Endothelial cell of umbilical vein (primary cell): ENCODE measurements at regions not wholly inside any gene's neighbourhood (a gene's known extent, or its start where the extent isn't known, plus 50 kb on each side); places are given as distances from the start of the nearest gene placed in this dataset.

Source experiments
- BruUV-seq: library from RNA; stranded (reverse); fragments of 400-500 nt; replicated peaks from 2 replicates; lab custom pipeline; 2021; lab: Mats Ljungman, UMichigan
- CTCF ChIA-PET: fragments of 300-600, 350-600 bp; sonication (Branson Sonifier 250); formaldehyde crosslinking; loops from one replicate; lab custom pipeline; 2021; ENCODE audit warnings: antibody characterized with exemption, inconsistent platforms; lab: Charles Lee
- POLR2A ChIA-PET: fragments of 300-600, 350-600 bp; sonication (Branson Sonifier 250); formaldehyde crosslinking; loops from one replicate; lab custom pipeline; 2021; ENCODE audit warnings: antibody characterized with exemption, inconsistent platforms; lab: Charles Lee
- DNase-seq: peaks from one replicate; pipeline ENCODE4 v3.0.0-alpha.2; 2011; ENCODE audit warnings: low read depth, low spot score
- FAIRE-seq: peaks from 2 replicates; lab custom pipeline; 2011; peaks lifted over from hg19 to GRCh38; lab: Jason Lieb, UNC
- H2AFZ ChIP-seq: 2 replicates; pipeline ENCODE4 v1.6.0; 2012; ENCODE audit warnings: low read depth, low read length, control low read depth, inconsistent platforms
- H3K27ac ChIP-seq: 2 replicates; pipeline ENCODE4 v1.5.1; 2011; ENCODE audit warnings: low read depth, mild to moderate bottlenecking, control low read depth, low read length, moderate library complexity; ENCODE audit not compliant: insufficient read depth
- H3K27me3 ChIP-seq, 2 experiments: 2 replicates each; pipeline versions ENCODE4 v1.6.0 to v1.6.1; 2011; ENCODE audit warnings: low read length in 2 of 2, mixed read lengths in 1 of 2; ENCODE audit not compliant: control insufficient read depth in 2 of 2, insufficient read depth in 2 of 2
- H3K36me3 ChIP-seq, 2 experiments: 2 replicates in 1 of 2; 3 replicates in 1 of 2; pipeline ENCODE4 v1.5.1; 2011; ENCODE audit warnings: low read length in 2 of 2, mild to moderate bottlenecking in 1 of 2, moderate library complexity in 1 of 2; ENCODE audit not compliant: control insufficient read depth in 2 of 2, insufficient read depth in 2 of 2; ENCODE audit errors: extremely low read depth in 1 of 2
- H3K4me1 ChIP-seq: 3 replicates; pipeline ENCODE4 v1.5.1; 2011; ENCODE audit warnings: mild to moderate bottlenecking, low read length; ENCODE audit not compliant: control insufficient read depth, insufficient read depth; ENCODE audit errors: extremely low read depth
- H3K4me2 ChIP-seq: 2 replicates; pipeline ENCODE4 v1.6.1; 2011; ENCODE audit warnings: low read length, control low read depth, mixed read lengths; ENCODE audit not compliant: insufficient read depth
- H3K4me3 ChIP-seq, 3 experiments: fragments of 200-600 bp in 1 of 3; sonication (generic), shearing (Covaris generic) in 1 of 3; replicated peaks in 1 of 3; 2 replicates each; pipeline ENCODE4 v1.5.1; 2011 to 2016; ENCODE audit warnings: control low read depth in 3 of 3, low read length in 3 of 3, mild to moderate bottlenecking in 2 of 3, inconsistent platforms in 1 of 3, low read depth in 1 of 3, moderate library complexity in 1 of 3; ENCODE audit not compliant: insufficient read depth in 1 of 3
- H3K79me2 ChIP-seq: 2 replicates; pipeline ENCODE4 v1.6.0; 2012; ENCODE audit warnings: low read length, inconsistent platforms; ENCODE audit not compliant: control insufficient read depth, insufficient read depth
- H3K9ac ChIP-seq: replicated peaks from 2 replicates; pipeline ENCODE3; 2011; ENCODE audit warnings: low read length, control low read depth; ENCODE audit not compliant: insufficient read depth; ENCODE audit errors: extremely low read depth
- H3K9me1 ChIP-seq: replicated peaks from 3 replicates; pipeline ENCODE4 v1.6.0; 2011; ENCODE audit warnings: mild to moderate bottlenecking, low read length; ENCODE audit not compliant: control insufficient read depth, insufficient read depth; ENCODE audit errors: extremely low read depth
- H3K9me3 ChIP-seq: replicated peaks from 2 replicates; pipeline ENCODE4 v1.5.1; 2012; ENCODE audit warnings: low read length, inconsistent platforms; ENCODE audit not compliant: control insufficient read depth, insufficient read depth
- H4K20me1 ChIP-seq: replicated peaks from 2 replicates; pipeline ENCODE3; 2011; ENCODE audit warnings: mild to moderate bottlenecking, low read length; ENCODE audit not compliant: control insufficient read depth, insufficient read depth; ENCODE audit errors: extremely low read depth
- CTCF ChIP-seq, 2 donors: IDR thresholded peaks; 1 replicate in 1 of 2; 2 replicates in 1 of 2; pipeline ENCODE4 v1.5.1; 2011; ENCODE audit warnings: low read length in 2 of 2, mild to moderate bottlenecking in 2 of 2, moderate library complexity in 2 of 2, control low read depth in 1 of 2, inconsistent platforms in 1 of 2, low read depth in 1 of 2; ENCODE audit not compliant: insufficient read depth in 1 of 2; ENCODE audit errors: extremely low read depth in 1 of 2
- EZH2 ChIP-seq: IDR thresholded peaks from 2 replicates; pipeline ENCODE4 v1.6.1; 2012; ENCODE audit warnings: borderline replicate concordance, low read depth, mild to moderate bottlenecking, moderate library complexity, low read length, inconsistent platforms; ENCODE audit not compliant: severe bottlenecking
- FOS ChIP-seq: IDR thresholded peaks from 2 replicates; pipeline ENCODE4 v1.6.1; 2011; ENCODE audit warnings: mild to moderate bottlenecking, low read length, moderate library complexity, borderline replicate concordance; ENCODE audit not compliant: insufficient read depth
- GATA2 ChIP-seq: IDR thresholded peaks from 2 replicates; pipeline ENCODE4 v1.7.0; 2011; ENCODE audit warnings: low read depth, mild to moderate bottlenecking, moderate library complexity, mixed read lengths, low read length; ENCODE audit not compliant: insufficient read length, insufficient read depth
- JUN ChIP-seq: IDR thresholded peaks from 2 replicates; pipeline ENCODE4 v1.6.1; 2011; ENCODE audit warnings: borderline replicate concordance, low read depth; ENCODE audit not compliant: insufficient read length, insufficient read depth
- MAX ChIP-seq: IDR thresholded peaks from 2 replicates; pipeline ENCODE4 v1.6.1; 2011; ENCODE audit not compliant: insufficient read depth, insufficient read length
- MYC ChIP-seq: IDR thresholded peaks from one replicate; pipeline ENCODE4 v1.6.1; 2011; ENCODE audit warnings: mild to moderate bottlenecking, low read depth, low read length
- POLR2A ChIP-seq: IDR thresholded peaks from 2 replicates; pipeline ENCODE4 v1.6.1; 2012; ENCODE audit warnings: low read depth, mild to moderate bottlenecking, control low read depth, low read length
- POLR2AphosphoS5 ChIP-seq: IDR thresholded peaks from 2 replicates; pipeline ENCODE4 v1.6.1; 2012; ENCODE audit warnings: low read depth, mild to moderate bottlenecking, control low read depth, low read length, moderate library complexity; ENCODE audit not compliant: insufficient read depth
- dilution Hi-C: fragments of 300-500 bp; cut with MboI; formaldehyde crosslinking; loops from one replicate; pipeline ENCODE4 v1.15.0; 2019; ENCODE audit warnings: low sequenced_read_pairs; ENCODE audit not compliant: extremely low pct_ligation_motif_present
- intact Hi-C: fragments of 100-400 bp; cut with micrococcal nuclease; formaldehyde crosslinking; loops from one replicate; pipeline ENCODE4 v1.10.0; 2022

DNA sequence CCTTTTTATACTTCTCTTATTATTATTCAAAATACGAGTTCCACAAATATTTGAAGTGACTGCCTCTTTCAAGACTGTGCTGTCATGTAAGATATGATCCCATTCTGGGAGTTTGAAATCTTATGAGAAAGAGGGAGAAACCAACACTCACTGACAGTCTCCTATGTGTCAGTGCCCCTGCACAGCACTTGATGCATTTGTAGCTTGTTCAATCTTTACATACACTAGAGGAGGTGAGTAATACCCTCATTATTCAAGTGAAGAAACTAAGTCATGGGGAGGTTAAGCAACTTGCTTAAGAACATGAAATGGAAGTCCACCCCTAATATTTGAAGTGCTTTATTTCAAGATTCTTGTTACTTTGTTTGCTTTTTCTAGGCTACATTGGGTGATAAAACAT, 459.5 kb upstream of the FANCL start:
- H3K9me1 ChIP-seq: no peaks in the 10 kb centered on the region
- H2AFZ ChIP-seq: no peak overlapping the region
- BruUV-seq: no TSS peak
- no peaks in the 10 kb centered on the region for H3K36me3 ChIP-seq
- no peaks in the 10 kb centered on the region for H4K20me1 ChIP-seq
- H3K27me3 ChIP-seq: no peaks in the 10 kb centered on the region
- CTCF ChIA-PET: interaction anchor here (1.6 kb wide), 1 partner anchor 20 kb away, joined by 4 read pairs; no protein-coding TSS in a partner anchor
- no peak overlapping the region for H3K4me2 ChIP-seq
- no peak overlapping the region for H3K9ac ChIP-seq
- dilution Hi-C loops (no loop called here), intact Hi-C loops (no loop called here)
- H3K27ac ChIP-seq: no peak overlapping the region
- POLR2A ChIA-PET: no interaction called here
- TF ChIP-seq MYC: no peak
- TF ChIP-seq EZH2: no peak
- TF ChIP-seq CTCF (IDR thresholded peaks at IDR 0.05; ENCODE audit: extremely low read depth in 1 of 2, insufficient read depth in 1 of 2, low read depth in 1 of 2, low read length in 2 of 2): no peak
- TF ChIP-seq POLR2AphosphoS5: no peak
- TF ChIP-seq JUN: no peak
- TF ChIP-seq FOS: no peak
- no peak for TF ChIP-seq GATA2
- no peak for TF ChIP-seq POLR2A
- no peak for TF ChIP-seq MAX
- H3K79me2 ChIP-seq: no peaks in the 10 kb centered on the region
- peaks cover 11% of the 10 kb centered on the region for H3K4me1 ChIP-seq
- H3K4me3 ChIP-seq: no peak overlapping the region
- H3K9me3 ChIP-seq: no peaks in the 10 kb centered on the region
- no peak for DNase-seq
- FAIRE-seq: no peak
